HL-60 (cell line): ENCODE measurements at regions not wholly inside any gene's neighbourhood (a gene's known extent, or its start where the extent isn't known, plus 50 kb on each side); places are given as distances from the start of the nearest gene placed in this dataset.

Source experiments
- TF ChIP-seq, protein P1 (sequence below): IDR thresholded peaks from one replicate; pipeline ENCODE4 v1.5.1; 2011; ENCODE audit warnings: low read length, control low read depth, inconsistent platforms; ENCODE audit not compliant: insufficient read depth
- TF ChIP-seq, protein P2 (sequence below): IDR thresholded peaks from 2 replicates; pipeline ENCODE4 v1.6.1; 2012; ENCODE audit warnings: low read depth; ENCODE audit not compliant: insufficient replicate concordance

DNA sequence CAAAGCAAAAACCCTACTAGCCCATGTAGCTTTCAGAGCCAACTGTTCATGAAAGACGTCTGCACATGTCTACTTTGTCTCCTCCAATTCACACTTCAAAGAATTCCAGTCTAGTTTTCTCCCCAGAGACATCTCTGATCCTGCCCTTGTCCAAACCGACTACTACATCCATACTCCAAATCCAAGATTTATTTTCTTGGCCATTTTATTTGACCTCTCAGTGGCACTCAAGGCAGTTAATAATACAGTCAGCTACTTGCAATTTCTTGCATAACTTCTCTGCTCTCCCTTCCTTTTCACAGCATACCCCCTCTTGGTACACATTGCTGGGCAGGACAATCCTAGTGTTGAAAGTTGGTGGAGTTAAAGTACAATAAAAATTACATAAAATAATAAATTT, 170.9 kb upstream of the INHBA start:
- TF ChIP-seq, protein P1, sequence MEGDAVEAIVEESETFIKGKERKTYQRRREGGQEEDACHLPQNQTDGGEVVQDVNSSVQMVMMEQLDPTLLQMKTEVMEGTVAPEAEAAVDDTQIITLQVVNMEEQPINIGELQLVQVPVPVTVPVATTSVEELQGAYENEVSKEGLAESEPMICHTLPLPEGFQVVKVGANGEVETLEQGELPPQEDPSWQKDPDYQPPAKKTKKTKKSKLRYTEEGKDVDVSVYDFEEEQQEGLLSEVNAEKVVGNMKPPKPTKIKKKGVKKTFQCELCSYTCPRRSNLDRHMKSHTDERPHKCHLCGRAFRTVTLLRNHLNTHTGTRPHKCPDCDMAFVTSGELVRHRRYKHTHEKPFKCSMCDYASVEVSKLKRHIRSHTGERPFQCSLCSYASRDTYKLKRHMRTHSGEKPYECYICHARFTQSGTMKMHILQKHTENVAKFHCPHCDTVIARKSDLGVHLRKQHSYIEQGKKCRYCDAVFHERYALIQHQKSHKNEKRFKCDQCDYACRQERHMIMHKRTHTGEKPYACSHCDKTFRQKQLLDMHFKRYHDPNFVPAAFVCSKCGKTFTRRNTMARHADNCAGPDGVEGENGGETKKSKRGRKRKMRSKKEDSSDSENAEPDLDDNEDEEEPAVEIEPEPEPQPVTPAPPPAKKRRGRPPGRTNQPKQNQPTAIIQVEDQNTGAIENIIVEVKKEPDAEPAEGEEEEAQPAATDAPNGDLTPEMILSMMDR: no peak
- TF ChIP-seq, protein P2, sequence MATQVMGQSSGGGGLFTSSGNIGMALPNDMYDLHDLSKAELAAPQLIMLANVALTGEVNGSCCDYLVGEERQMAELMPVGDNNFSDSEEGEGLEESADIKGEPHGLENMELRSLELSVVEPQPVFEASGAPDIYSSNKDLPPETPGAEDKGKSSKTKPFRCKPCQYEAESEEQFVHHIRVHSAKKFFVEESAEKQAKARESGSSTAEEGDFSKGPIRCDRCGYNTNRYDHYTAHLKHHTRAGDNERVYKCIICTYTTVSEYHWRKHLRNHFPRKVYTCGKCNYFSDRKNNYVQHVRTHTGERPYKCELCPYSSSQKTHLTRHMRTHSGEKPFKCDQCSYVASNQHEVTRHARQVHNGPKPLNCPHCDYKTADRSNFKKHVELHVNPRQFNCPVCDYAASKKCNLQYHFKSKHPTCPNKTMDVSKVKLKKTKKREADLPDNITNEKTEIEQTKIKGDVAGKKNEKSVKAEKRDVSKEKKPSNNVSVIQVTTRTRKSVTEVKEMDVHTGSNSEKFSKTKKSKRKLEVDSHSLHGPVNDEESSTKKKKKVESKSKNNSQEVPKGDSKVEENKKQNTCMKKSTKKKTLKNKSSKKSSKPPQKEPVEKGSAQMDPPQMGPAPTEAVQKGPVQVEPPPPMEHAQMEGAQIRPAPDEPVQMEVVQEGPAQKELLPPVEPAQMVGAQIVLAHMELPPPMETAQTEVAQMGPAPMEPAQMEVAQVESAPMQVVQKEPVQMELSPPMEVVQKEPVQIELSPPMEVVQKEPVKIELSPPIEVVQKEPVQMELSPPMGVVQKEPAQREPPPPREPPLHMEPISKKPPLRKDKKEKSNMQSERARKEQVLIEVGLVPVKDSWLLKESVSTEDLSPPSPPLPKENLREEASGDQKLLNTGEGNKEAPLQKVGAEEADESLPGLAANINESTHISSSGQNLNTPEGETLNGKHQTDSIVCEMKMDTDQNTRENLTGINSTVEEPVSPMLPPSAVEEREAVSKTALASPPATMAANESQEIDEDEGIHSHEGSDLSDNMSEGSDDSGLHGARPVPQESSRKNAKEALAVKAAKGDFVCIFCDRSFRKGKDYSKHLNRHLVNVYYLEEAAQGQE: no peak
